Prostate gland (tissue), 2 donors: ENCODE measurements at regions not wholly inside any gene's neighbourhood (a gene's known extent, or its start where the extent isn't known, plus 50 kb on each side); places are given as distances from the start of the nearest gene placed in this dataset.

ENCODE experiments used
- POLR2A ChIP-seq: fragments of 450-650 bp; IDR thresholded peaks from one replicate; pipeline ENCODE4 v1.6.1; 2016; ENCODE audit warnings: antibody characterized with exemption, mild to moderate bottlenecking
- TF ChIP-seq, protein P1 (sequence below), 4 experiments: fragments of 200-600 bp in 2 of 4; fragments of 450-650 bp in 2 of 4; sonication (generic) in 2 of 4; IDR thresholded peaks; 1 replicate in 3 of 4; 2 replicates in 1 of 4; pipeline ENCODE4 v1.5.1; 2016 to 2019; ENCODE audit warnings: antibody characterized with exemption in 4 of 4, mild to moderate bottlenecking in 2 of 4, moderate library complexity in 2 of 4

DNA sequence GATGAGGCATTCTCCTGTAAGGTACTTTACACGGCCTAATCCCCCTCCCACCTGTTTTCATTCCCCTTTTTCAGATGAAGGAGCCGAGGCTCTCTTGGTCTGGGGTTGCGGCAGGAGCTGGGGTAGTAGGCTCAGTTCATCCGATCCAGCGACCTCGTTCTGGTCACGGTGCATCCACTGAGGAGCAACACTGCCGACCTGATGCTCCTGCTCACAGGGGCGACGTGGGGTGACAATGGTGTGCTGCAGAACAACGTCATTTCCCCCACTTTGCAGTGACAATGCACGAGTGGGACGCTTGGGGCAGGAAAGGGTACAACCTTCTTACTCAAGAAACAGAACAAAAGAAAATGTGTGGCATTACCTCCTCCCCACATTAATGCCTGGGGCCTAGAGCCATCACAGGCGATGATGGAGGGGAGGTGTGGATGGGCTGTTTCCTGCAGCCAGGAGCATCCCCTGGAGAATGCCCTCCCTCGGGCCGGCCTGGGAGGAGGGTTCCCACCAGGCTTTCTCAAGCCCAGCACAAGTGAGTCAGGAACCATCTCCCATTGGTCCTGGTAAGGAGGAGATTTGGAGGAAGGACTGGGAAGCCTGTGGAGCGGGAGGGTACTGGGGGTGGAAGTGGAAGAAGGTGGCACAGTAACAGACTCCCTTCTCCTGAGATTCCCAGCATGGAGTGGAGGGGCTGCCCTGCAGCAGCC is 125.6 kb downstream of the SPATA19 start:
- TF ChIP-seq, protein P1, sequence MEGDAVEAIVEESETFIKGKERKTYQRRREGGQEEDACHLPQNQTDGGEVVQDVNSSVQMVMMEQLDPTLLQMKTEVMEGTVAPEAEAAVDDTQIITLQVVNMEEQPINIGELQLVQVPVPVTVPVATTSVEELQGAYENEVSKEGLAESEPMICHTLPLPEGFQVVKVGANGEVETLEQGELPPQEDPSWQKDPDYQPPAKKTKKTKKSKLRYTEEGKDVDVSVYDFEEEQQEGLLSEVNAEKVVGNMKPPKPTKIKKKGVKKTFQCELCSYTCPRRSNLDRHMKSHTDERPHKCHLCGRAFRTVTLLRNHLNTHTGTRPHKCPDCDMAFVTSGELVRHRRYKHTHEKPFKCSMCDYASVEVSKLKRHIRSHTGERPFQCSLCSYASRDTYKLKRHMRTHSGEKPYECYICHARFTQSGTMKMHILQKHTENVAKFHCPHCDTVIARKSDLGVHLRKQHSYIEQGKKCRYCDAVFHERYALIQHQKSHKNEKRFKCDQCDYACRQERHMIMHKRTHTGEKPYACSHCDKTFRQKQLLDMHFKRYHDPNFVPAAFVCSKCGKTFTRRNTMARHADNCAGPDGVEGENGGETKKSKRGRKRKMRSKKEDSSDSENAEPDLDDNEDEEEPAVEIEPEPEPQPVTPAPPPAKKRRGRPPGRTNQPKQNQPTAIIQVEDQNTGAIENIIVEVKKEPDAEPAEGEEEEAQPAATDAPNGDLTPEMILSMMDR (IDR thresholded peaks at IDR 0.05), result no peak
- no peak for TF ChIP-seq POLR2A
